Choroid plexus epithelial cell (primary cell): ENCODE measurements at regions not wholly inside any gene's neighbourhood (a gene's known extent, or its start where the extent isn't known, plus 50 kb on each side); places are given as distances from the start of the nearest gene placed in this dataset.
A peak's percentile ranks its signal among the peaks of the same experiment; 100 is the strongest.

Experiments used
- DNase-seq: peaks from one replicate; pipeline ENCODE4 v3.0.0-alpha.2; 2010; ENCODE audit warnings: low read depth
- H3K4me3 ChIP-seq: 2 replicates; pipeline ENCODE4 v1.5.1; 2011; ENCODE audit warnings: low read depth, mild to moderate bottlenecking, control low read depth, low read length, moderate library complexity
- CTCF ChIP-seq: conservative IDR thresholded peaks from 2 replicates; pipeline ENCODE4 v1.5.1; 2011; ENCODE audit warnings: low read depth, mild to moderate bottlenecking, control low read depth, inconsistent platforms, low read length, moderate library complexity

GRCh38 chrX:42988700-42989099 is 210.7 kb upstream of the PPP1R2C start:
- DNase-seq = no peak
- H3K4me3 ChIP-seq = no peak overlapping the region
- no peak for TF ChIP-seq CTCF

- TF ChIP-seq CTCF = no peak
- no peak overlapping the region for H3K4me3 ChIP-seq
- DNase-seq = no peak
These were observed 214.4 kb upstream of the PPP1R2C start for GRCh38 chrX:42992199-42992943.

GRCh38 chrX:42996861-42997260 is 218.9 kb upstream of the PPP1R2C start:
- TF ChIP-seq CTCF = no peak
- DNase-seq = no peak
- H3K4me3 ChIP-seq = no peak overlapping the region

GRCh38 chrX:43000121-43000520 is 222.2 kb upstream of the PPP1R2C start:
- peak; percentile 4 for DNase-seq
- no peak for TF ChIP-seq CTCF

GRCh38 chrX:43002526-43003203 is 224.7 kb upstream of the PPP1R2C start:
- TF ChIP-seq CTCF = no peak
- no peak for DNase-seq
- no peak overlapping the region for H3K4me3 ChIP-seq

More at GRCh38 chrX:43000121-43000520, 222.2 kb upstream of the PPP1R2C start:
- H3K4me3 ChIP-seq = no peak overlapping the region

- no peak for DNase-seq
- H3K4me3 ChIP-seq = no peak overlapping the region
- no peak for TF ChIP-seq CTCF
These were observed 225.2 kb upstream of the PPP1R2C start for GRCh38 chrX:43003204-43003565.

- TF ChIP-seq CTCF = no peak
- DNase-seq = no peak
- H3K4me3 ChIP-seq = no peak overlapping the region
These were observed 226.0 kb upstream of the PPP1R2C start for GRCh38 chrX:43003939-43004338.
